Breast epithelium (tissue), 3 donors: ENCODE measurements at regions not wholly inside any gene's neighbourhood (a gene's known extent, or its start where the extent isn't known, plus 50 kb on each side); places are given as distances from the start of the nearest gene placed in this dataset.

Experiments used
- POLR2A ChIP-seq: fragments of 450-650 bp; IDR thresholded peaks from one replicate; pipeline ENCODE4 v1.6.1; 2016; ENCODE audit warnings: antibody characterized with exemption, mild to moderate bottlenecking, moderate library complexity
- POLR2AphosphoS5 ChIP-seq, 3 donors: sonication (generic); formaldehyde crosslinking; IDR thresholded peaks; one replicate each; pipeline ENCODE4 v1.6.1; 2017; ENCODE audit warnings: antibody characterized with exemption in 3 of 3
- TF ChIP-seq, protein P1 (sequence below), 3 donors: fragments of 450-650 bp; IDR thresholded peaks; one replicate each; pipeline ENCODE4 v1.5.1; 2016 to 2017; ENCODE audit warnings: antibody characterized with exemption in 3 of 3, mild to moderate bottlenecking in 3 of 3, moderate library complexity in 3 of 3

DNA sequence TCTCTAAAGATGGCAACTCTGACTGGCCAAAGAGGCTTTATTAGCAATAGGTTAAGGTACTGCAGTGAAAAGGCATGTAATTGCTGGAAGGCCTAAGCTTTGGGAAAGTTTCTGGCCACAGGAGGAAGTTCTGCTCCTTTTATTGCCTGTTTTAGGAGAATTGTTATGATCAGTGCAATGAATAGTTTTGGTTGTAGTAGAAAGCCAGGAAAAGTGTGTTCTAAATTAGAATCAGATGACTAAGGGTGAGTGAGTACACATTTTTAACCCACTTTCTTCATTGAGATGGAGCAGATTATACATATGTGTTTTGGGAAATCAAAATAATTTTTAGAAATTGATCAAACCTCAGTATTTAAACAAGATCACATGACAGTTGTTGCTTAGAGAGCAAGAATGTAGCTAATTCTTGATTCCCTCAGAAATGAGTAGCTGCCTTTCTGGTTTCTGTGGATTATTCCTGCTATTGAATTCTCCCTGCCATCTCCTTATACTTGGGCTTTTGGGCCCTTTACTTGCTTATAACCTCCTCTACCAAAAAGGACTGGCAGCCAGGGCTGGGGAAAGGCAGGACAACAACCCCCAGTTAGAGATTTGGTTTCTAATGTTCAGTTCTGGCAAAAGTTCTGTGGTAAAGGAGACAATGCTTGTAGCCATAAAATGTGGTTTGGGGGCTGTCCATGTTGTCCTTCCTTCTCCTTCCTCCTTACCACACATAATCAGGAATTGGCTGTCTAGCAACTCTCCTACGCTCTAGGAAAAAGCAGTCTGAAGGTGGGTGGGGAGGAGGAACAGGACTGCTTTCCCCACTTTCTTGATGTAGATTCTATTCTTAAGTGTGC is 217.1 kb downstream of the SLC38A4 start:
- TF ChIP-seq, protein P1, sequence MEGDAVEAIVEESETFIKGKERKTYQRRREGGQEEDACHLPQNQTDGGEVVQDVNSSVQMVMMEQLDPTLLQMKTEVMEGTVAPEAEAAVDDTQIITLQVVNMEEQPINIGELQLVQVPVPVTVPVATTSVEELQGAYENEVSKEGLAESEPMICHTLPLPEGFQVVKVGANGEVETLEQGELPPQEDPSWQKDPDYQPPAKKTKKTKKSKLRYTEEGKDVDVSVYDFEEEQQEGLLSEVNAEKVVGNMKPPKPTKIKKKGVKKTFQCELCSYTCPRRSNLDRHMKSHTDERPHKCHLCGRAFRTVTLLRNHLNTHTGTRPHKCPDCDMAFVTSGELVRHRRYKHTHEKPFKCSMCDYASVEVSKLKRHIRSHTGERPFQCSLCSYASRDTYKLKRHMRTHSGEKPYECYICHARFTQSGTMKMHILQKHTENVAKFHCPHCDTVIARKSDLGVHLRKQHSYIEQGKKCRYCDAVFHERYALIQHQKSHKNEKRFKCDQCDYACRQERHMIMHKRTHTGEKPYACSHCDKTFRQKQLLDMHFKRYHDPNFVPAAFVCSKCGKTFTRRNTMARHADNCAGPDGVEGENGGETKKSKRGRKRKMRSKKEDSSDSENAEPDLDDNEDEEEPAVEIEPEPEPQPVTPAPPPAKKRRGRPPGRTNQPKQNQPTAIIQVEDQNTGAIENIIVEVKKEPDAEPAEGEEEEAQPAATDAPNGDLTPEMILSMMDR (IDR thresholded peaks at IDR 0.05): no peak
- no peak for TF ChIP-seq POLR2A
- no peak for TF ChIP-seq POLR2AphosphoS5 (IDR thresholded peaks at IDR 0.05)
